ENCODE measurements at regions not wholly inside any gene's neighbourhood (a gene's known extent, or its start where the extent isn't known, plus 50 kb on each side); places are given as distances from the start of the nearest gene placed in this dataset.

GRCh38 chr3:151935446-151935845 is 62.0 kb downstream of the SUCNR1 start:
- no peak for TF ChIP-seq CTCF (IDR thresholded peaks at IDR 0.05; ENCODE audit: low read depth, low read length)
- DNase-seq: no peak
- Histone ChIP-seq H3K36me3 (no peaks in the 10 kb centered on the region), H3K9me3 (no peaks in the 10 kb centered on the region), H3K27me3 (no peaks in the 10 kb centered on the region; the same call in 1 of the 2 replicates), H3K4me1 (no peaks in the 10 kb centered on the region), H3K4me3 (ENCODE audit: low read depth, low read length) (no peak overlapping the region)

- H3K9me3 ChIP-seq: no peaks in the 10 kb centered on the region
- no peaks in the 10 kb centered on the region for H3K4me1 ChIP-seq
- H3K27me3 ChIP-seq: peaks cover 2% of the 10 kb centered on the region
- no peak overlapping the region for H3K4me3 ChIP-seq (ENCODE audit: low read depth, low read length)
- no peaks in the 10 kb centered on the region for H3K36me3 ChIP-seq
- DNase-seq: no peak
- no peak for TF ChIP-seq CTCF (IDR thresholded peaks at IDR 0.05; ENCODE audit: low read depth, low read length)
Measured at GRCh38 chr3:151940481-151940880, 67.0 kb downstream of the SUCNR1 start.

GRCh38 chr3:151943539-151943938 is 70.1 kb downstream of the SUCNR1 start:
- no peak for DNase-seq
- no peak for TF ChIP-seq CTCF (IDR thresholded peaks at IDR 0.05; ENCODE audit: low read depth, low read length)

GRCh38 chr3:151944356-151944755 is 70.9 kb downstream of the SUCNR1 start:
- TF ChIP-seq CTCF (IDR thresholded peaks at IDR 0.05; ENCODE audit: low read depth, low read length): no peak
- H3K27me3 ChIP-seq: peaks cover 6% of the 10 kb centered on the region
- no peak for DNase-seq

More at GRCh38 chr3:151943539-151943938, 70.1 kb downstream of the SUCNR1 start:
- H3K4me3 ChIP-seq (ENCODE audit: low read depth, low read length): no peak overlapping the region
- peaks cover 6% of the 10 kb centered on the region for H3K27me3 ChIP-seq
- H3K4me1 ChIP-seq: no peaks in the 10 kb centered on the region
- H3K36me3 ChIP-seq: no peaks in the 10 kb centered on the region
- no peaks in the 10 kb centered on the region for H3K9me3 ChIP-seq

GRCh38 chr3:151946606-151947005 is 73.2 kb downstream of the SUCNR1 start:
- Histone ChIP-seq H3K27me3 (peaks cover 6% of the 10 kb centered on the region), H3K9me3 (no peaks in the 10 kb centered on the region), H3K36me3 (no peaks in the 10 kb centered on the region), H3K4me3 (ENCODE audit: low read depth, low read length) (no peak overlapping the region), H3K4me1 (no peaks in the 10 kb centered on the region)
- DNase-seq: no peak
- no peak for TF ChIP-seq CTCF (IDR thresholded peaks at IDR 0.05; ENCODE audit: low read depth, low read length)

More at GRCh38 chr3:151944356-151944755, 70.9 kb downstream of the SUCNR1 start:
- H3K36me3 ChIP-seq: no peaks in the 10 kb centered on the region
- no peaks in the 10 kb centered on the region for H3K9me3 ChIP-seq
- H3K4me1 ChIP-seq: no peaks in the 10 kb centered on the region
- no peak overlapping the region for H3K4me3 ChIP-seq (ENCODE audit: low read depth, low read length)

- no peak for TF ChIP-seq CTCF (IDR thresholded peaks at IDR 0.05; ENCODE audit: low read depth, low read length)
- Histone ChIP-seq H3K9me3 (no peaks in the 10 kb centered on the region), H3K36me3 (no peaks in the 10 kb centered on the region), H3K4me3 (ENCODE audit: low read depth, low read length) (no peak overlapping the region), H3K4me1 (no peaks in the 10 kb centered on the region), H3K27me3 (peaks cover 6% of the 10 kb centered on the region; the same call in 1 of the 2 replicates)
- DNase-seq: no peak
Measured at GRCh38 chr3:151949706-151950105, 76.3 kb downstream of the SUCNR1 start.
